Activated CD4-positive, alpha-beta T cell treated with anti-CD3 and anti-CD28 coated beads, Interleukin-2, amount 50 U/mL, for 16 hours (primary cell): ENCODE measurements at regions not wholly inside any gene's neighbourhood (a gene's known extent, or its start where the extent isn't known, plus 50 kb on each side); places are given as distances from the start of the nearest gene placed in this dataset.
"Not testable (repeated sequence)": the region's sequence is repeated elsewhere in the genome, so short reads cannot be mapped to it uniquely, and the experiment has no call there.

Experiments
- DNase-seq: peaks from one replicate; pipeline ENCODE4 v3.0.0-alpha.2; 2020

GRCh38 chr4:138414202-138414601 lies 172.1 kb upstream of the SLC7A11 start:
- DNase-seq: no peak

- DNase-seq: no peak
Measured at GRCh38 chr4:138413273-138413672, 171.1 kb upstream of the SLC7A11 start.

- no peak for DNase-seq
Measured at GRCh38 chr4:138412847-138413246, 170.7 kb upstream of the SLC7A11 start.

- no peak for DNase-seq
Measured at GRCh38 chr4:138410266-138410665, 168.1 kb upstream of the SLC7A11 start.

- no peak for DNase-seq
Measured at GRCh38 chr4:138409670-138410069, 167.5 kb upstream of the SLC7A11 start.

GRCh38 chr4:138408758-138409157 lies 166.6 kb upstream of the SLC7A11 start:
- no peak for DNase-seq

- DNase-seq: no peak
Measured at GRCh38 chr4:138407329-138407728, 165.2 kb upstream of the SLC7A11 start.

GRCh38 chr4:138406876-138407275 lies 164.7 kb upstream of the SLC7A11 start:
- no peak for DNase-seq

- DNase-seq: no peak
Measured at GRCh38 chr4:138405934-138406567, 163.9 kb upstream of the SLC7A11 start.

GRCh38 chr4:138405466-138405891 lies 163.3 kb upstream of the SLC7A11 start:
- no peak for DNase-seq

GRCh38 chr4:138404801-138405200 lies 162.7 kb upstream of the SLC7A11 start:
- no peak for DNase-seq

- no peak for DNase-seq
Measured at GRCh38 chr4:138404251-138404650, 162.1 kb upstream of the SLC7A11 start.

GRCh38 chr4:138401334-138401733 lies 159.2 kb upstream of the SLC7A11 start:
- no peak for DNase-seq

- no peak for DNase-seq
Measured at GRCh38 chr4:138400543-138400942, 158.4 kb upstream of the SLC7A11 start.

- DNase-seq: no peak
Measured at GRCh38 chr4:138400066-138400465, 157.9 kb upstream of the SLC7A11 start.

- no peak for DNase-seq
Measured at GRCh38 chr4:138399081-138399480, 156.9 kb upstream of the SLC7A11 start.

GRCh38 chr4:138398322-138398721 lies 156.2 kb upstream of the SLC7A11 start:
- no peak for DNase-seq

GRCh38 chr4:138393886-138394610 lies 151.9 kb upstream of the SLC7A11 start:
- no peak for DNase-seq

- no peak for DNase-seq
Measured at GRCh38 chr4:138392751-138393308, 150.7 kb upstream of the SLC7A11 start.

GRCh38 chr4:138389976-138390685 lies 148.0 kb upstream of the SLC7A11 start:
- DNase-seq: no peak

- DNase-seq: no peak
Measured at GRCh38 chr4:138374947-138375346, 132.8 kb upstream of the SLC7A11 start.

GRCh38 chr4:138367942-138368341 lies 125.8 kb upstream of the SLC7A11 start:
- DNase-seq: no peak

GRCh38 chr4:138352446-138352845 lies 110.3 kb upstream of the SLC7A11 start:
- DNase-seq: not testable (repeated sequence)

- no peak for DNase-seq
Measured at GRCh38 chr4:138348055-138348454, 105.9 kb upstream of the SLC7A11 start.
